ENCODE measurements at regions not wholly inside any gene's neighbourhood (a gene's known extent, or its start where the extent isn't known, plus 50 kb on each side); places are given as distances from the start of the nearest gene placed in this dataset.

DNA sequence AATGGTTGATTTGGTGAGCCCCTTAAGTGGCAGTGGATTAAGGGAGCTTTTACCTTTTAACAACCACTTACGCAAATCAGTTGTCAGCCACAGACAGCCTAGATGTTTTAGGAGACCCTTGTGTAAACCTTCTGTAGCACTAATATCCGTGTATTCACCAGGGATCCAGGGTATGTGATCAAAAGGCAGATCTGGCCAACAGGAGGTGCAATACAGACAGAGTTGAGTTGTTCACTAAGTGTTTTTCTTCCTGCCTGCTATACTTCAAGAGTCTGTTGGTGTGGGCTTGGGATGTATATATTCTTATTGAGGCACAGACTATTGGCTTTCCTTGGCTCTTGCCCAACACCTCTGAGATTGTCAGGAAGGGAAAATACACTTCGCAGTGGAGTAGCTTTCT, 175.1 kb downstream of the FAT3 start:
- Mint-ChIP-seq H3K4me3 (ENCODE audit: low read depth) (no peak overlapping the region), H3K27ac (no peak overlapping the region), H3K9me3 (ENCODE audit: low read depth) (peaks cover 4% of the 10 kb centered on the region), H3K36me3 (ENCODE audit: insufficient read depth) (no peaks in the 10 kb centered on the region), H3K4me1 (ENCODE audit: low read depth) (peaks cover 13% of the 10 kb centered on the region), H3K27me3 (no peaks in the 10 kb centered on the region)
- TF ChIP-seq, protein P1, sequence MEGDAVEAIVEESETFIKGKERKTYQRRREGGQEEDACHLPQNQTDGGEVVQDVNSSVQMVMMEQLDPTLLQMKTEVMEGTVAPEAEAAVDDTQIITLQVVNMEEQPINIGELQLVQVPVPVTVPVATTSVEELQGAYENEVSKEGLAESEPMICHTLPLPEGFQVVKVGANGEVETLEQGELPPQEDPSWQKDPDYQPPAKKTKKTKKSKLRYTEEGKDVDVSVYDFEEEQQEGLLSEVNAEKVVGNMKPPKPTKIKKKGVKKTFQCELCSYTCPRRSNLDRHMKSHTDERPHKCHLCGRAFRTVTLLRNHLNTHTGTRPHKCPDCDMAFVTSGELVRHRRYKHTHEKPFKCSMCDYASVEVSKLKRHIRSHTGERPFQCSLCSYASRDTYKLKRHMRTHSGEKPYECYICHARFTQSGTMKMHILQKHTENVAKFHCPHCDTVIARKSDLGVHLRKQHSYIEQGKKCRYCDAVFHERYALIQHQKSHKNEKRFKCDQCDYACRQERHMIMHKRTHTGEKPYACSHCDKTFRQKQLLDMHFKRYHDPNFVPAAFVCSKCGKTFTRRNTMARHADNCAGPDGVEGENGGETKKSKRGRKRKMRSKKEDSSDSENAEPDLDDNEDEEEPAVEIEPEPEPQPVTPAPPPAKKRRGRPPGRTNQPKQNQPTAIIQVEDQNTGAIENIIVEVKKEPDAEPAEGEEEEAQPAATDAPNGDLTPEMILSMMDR (IDR thresholded peaks at IDR 0.05; ENCODE audit: unreplicated experiment): no peak
- no peak for DNase-seq (ENCODE audit: low spot score, unreplicated experiment)

DNA sequence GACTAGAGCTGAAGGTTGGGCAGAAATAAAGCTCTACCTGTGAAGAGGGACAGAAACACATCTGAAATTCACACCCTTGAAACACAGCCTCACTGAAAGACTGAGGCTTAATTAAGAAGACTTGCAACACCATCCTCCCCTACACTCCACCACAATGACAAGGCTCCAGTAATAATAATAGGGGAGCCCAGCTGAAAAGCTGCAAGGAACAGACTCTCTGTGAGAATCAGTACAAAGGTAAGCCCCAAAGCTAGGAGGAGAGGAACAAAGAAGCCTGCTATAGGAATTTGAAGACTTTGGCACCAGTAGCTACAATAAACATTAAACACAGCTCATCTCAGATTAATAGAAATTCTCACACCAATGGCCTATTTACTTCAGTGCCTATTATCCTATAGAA, 176.9 kb downstream of the FAT3 start:
- Mint-ChIP-seq H3K4me3 (ENCODE audit: low read depth) (no peak overlapping the region), H3K4me1 (ENCODE audit: low read depth) (peaks cover 5% of the 10 kb centered on the region), H3K27me3 (no peaks in the 10 kb centered on the region), H3K36me3 (ENCODE audit: insufficient read depth) (peaks cover 1% of the 10 kb centered on the region), H3K27ac (no peak overlapping the region), H3K9me3 (ENCODE audit: low read depth) (peaks cover 4% of the 10 kb centered on the region)
- TF ChIP-seq, protein P1 (IDR thresholded peaks at IDR 0.05; ENCODE audit: unreplicated experiment): no peak
- no peak for DNase-seq (ENCODE audit: low spot score, unreplicated experiment)

DNA sequence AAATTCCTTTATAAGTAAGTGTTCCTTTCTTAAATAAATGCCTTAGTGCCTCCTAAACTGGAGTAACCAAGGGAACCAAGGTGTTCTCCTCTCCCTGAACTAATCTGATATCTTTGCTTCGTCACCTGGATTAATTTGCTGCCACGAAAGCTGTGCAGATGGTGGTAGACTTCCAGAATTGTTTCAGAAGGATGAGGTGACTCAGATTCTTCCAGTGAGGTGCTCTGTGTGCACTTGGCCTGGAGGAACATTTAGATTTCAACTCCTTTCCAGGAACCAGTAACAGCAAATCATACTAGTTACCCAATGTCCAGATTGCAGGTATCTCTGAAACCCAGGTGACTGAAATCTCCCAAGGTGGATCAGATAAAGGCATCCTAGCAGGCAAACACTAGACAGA, 181.9 kb downstream of the FAT3 start:
- peaks cover 18% of the 10 kb centered on the region for H3K4me1 Mint-ChIP-seq (ENCODE audit: low read depth)

DNA sequence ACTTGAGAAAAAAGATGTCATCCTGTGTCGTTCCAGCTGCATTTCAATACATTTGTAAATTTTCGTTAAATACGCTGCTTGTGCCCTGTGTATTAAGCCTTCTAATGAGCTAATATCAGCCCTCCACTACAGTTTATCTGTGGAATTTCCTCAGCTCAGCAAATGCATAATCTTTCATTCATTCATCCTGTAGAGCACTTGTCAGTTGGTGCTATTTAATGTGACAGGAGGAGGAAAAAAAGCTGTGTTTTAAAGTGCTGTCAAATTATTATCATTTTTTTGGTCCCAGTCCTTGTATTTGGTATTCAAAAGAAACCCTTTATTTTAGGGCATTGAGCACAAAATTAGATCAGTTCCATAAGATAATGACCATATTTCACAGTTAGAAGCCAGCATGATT, 184.7 kb downstream of the FAT3 start:
- Mint-ChIP-seq H3K27ac (no peak overlapping the region), H3K4me1 (ENCODE audit: low read depth) (peaks cover 18% of the 10 kb centered on the region)

More for the DNA sequence above, 181.9 kb downstream of the FAT3 start:
- H3K27ac Mint-ChIP-seq: no peak overlapping the region
- H3K27me3 Mint-ChIP-seq: no peaks in the 10 kb centered on the region
- DNase-seq (ENCODE audit: low spot score, unreplicated experiment): no peak
- H3K4me3 Mint-ChIP-seq (ENCODE audit: low read depth): no peak overlapping the region
- peaks cover 1% of the 10 kb centered on the region for H3K36me3 Mint-ChIP-seq (ENCODE audit: insufficient read depth)
- peaks cover 4% of the 10 kb centered on the region for H3K9me3 Mint-ChIP-seq (ENCODE audit: low read depth)
- TF ChIP-seq, protein P1 (IDR thresholded peaks at IDR 0.05; ENCODE audit: unreplicated experiment): no peak

DNA sequence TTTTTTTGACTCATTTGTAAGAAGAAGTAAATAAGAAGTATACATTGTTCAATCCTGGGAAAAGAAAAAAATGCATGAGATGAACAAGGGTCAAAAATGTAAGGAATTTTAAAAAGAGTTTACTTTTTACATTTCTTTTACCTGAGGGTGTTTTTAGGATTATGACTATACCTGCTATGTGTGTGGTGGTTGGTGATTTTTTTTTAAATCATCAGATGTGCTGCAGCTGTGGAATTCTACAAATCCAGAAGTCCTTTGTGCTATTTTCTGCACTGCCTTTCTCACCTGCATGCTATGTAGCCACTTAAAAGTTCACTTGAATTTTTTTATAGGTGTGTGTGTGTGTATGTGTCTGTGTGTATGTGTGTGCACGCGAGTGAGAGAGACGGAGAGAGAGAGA, 185.3 kb downstream of the FAT3 start:
- DNase-seq (ENCODE audit: low spot score, unreplicated experiment): no peak
- Mint-ChIP-seq H3K36me3 (ENCODE audit: insufficient read depth) (no peaks in the 10 kb centered on the region), H3K4me3 (ENCODE audit: low read depth) (no peak overlapping the region), H3K9me3 (ENCODE audit: low read depth) (no peaks in the 10 kb centered on the region), H3K27me3 (no peaks in the 10 kb centered on the region), H3K4me1 (ENCODE audit: low read depth) (peaks cover 18% of the 10 kb centered on the region), H3K27ac (no peak overlapping the region)
- TF ChIP-seq, protein P1 (IDR thresholded peaks at IDR 0.05; ENCODE audit: unreplicated experiment): no peak

More for the DNA sequence above, 184.7 kb downstream of the FAT3 start:
- Mint-ChIP-seq H3K4me3 (ENCODE audit: low read depth) (no peak overlapping the region), H3K27me3 (no peaks in the 10 kb centered on the region), H3K36me3 (ENCODE audit: insufficient read depth) (peaks cover 1% of the 10 kb centered on the region), H3K9me3 (ENCODE audit: low read depth) (no peaks in the 10 kb centered on the region)
- DNase-seq (ENCODE audit: low spot score, unreplicated experiment): no peak
- TF ChIP-seq, protein P1 (IDR thresholded peaks at IDR 0.05; ENCODE audit: unreplicated experiment): no peak

All from progenitor cell of endocrine pancreas (in vitro differentiated cells).